Head of caudate nucleus (tissue), 42 donors: ENCODE measurements at regions not wholly inside any gene's neighbourhood (a gene's known extent, or its start where the extent isn't known, plus 50 kb on each side); places are given as distances from the start of the nearest gene placed in this dataset.
"Not testable (repeated sequence)": the region's sequence is repeated elsewhere in the genome, so short reads cannot be mapped to it uniquely, and the experiment has no call there.

Experiments used
- DNase-seq, 42 donors: peaks; one replicate each; pipeline versions ENCODE4 v3.0.0 to v3.0.0-alpha.2; 2020 to 2021; ENCODE audit warnings: mixed read lengths in 7 of 42
- intact Hi-C: fragments of 100-400 bp; cut with DNase I; formaldehyde crosslinking; loops from one replicate; pipeline ENCODE4 v1.15.0; 2022

GRCh38 chr15:69708436-69709122 lies 256.0 kb downstream of the RPLP1 start:
- intact Hi-C loops, DNase-seq: not testable (repeated sequence)

DNA sequence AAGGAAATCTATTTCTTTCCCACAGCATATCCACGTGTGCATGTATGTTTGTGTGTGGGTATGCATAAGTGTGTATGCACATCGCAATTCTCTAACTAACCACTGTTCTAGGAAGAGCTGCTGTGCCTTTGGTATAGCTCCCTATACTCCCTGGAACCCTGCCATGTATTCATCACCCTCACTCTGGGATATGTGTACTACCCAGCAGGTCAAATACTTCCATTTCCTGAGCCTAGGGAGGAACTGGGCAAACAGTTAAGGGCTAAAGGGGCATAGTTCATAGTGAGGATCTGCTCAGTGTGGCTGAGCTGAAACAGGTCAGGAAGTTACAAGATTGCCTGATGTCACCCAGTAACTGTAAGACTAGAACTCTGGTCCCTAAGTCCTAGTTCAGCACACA lies 260.4 kb downstream of the RPLP1 start:
- intact Hi-C loops = no loop called here
- DNase-seq = no peak

GRCh38 chr15:69713726-69714559 lies 261.3 kb downstream of the RPLP1 start:
- intact Hi-C loops = no loop called here
- no peak for DNase-seq

GRCh38 chr15:69715210-69715609 lies 262.6 kb downstream of the RPLP1 start:
- intact Hi-C loops = no loop called here
- no peak for DNase-seq

- no peak for DNase-seq
- intact Hi-C loops = no loop called here
Measured at GRCh38 chr15:69718436-69718835, 265.8 kb downstream of the RPLP1 start.

- intact Hi-C loops = no loop called here
- peak in 12 of 42 donors; percentile 12 to 65 (median 28) for DNase-seq
Measured at GRCh38 chr15:69718916-69719315, 266.3 kb downstream of the RPLP1 start.

- intact Hi-C loops = no loop called here
- peak in 3 of 42 donors; percentile 14 to 50 (median 38) for DNase-seq
Measured at GRCh38 chr15:69719527-69720240, 267.1 kb downstream of the RPLP1 start.

DNA sequence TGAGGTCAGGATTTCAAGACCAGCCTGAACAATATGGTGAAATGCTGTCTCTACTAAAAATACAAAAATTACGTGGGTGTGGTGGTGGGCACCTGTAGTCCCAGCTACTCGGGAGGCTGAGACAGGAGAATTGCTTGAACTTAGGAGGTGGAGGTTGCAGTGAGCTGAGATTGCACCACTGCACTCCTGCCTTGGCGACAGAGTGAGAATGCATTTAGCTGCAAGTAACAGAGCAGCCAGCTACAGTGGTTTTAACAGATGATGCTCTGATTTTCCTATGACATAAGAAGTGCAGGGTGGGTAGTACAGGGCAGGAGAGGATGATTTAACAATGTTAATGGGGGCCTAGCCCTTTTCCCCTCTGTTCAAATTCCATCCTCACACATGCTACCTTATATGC lies 267.9 kb downstream of the RPLP1 start:
- DNase-seq = no peak
- intact Hi-C loops = no loop called here

- intact Hi-C loops = no loop called here
- DNase-seq = no peak
Measured at GRCh38 chr15:69722924-69723323, 270.3 kb downstream of the RPLP1 start.

- intact Hi-C loops = no loop called here
- DNase-seq = peak in 2 of 42 donors; percentile 13 to 21
Measured at GRCh38 chr15:69723404-69724096, 270.9 kb downstream of the RPLP1 start.

- DNase-seq = no peak
- intact Hi-C loops = no loop called here
Measured at GRCh38 chr15:69724333-69724732, 271.7 kb downstream of the RPLP1 start.

- intact Hi-C loops = no loop called here
- DNase-seq = no peak
Measured at GRCh38 chr15:69725275-69725674, 272.7 kb downstream of the RPLP1 start.

DNA sequence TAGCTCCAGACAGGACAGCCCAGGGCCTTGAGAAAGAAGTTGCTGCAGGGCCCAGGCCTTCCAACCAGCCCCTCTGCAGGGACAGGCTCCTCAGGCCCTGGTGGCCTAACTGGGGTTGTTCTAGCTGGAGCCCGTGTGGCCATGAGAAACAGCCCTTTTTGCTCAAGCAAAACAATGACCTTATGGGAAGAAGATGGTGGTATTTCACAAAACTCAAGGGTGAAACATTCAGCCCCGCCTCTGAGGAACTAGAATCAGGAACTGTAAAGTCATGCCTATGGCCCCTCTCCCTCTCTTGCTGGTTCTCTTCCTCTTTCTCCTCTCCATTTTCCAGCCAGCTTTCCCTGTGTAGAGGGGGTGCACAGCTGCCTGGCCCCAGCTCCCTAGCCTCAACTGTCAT lies 273.3 kb downstream of the RPLP1 start:
- intact Hi-C loops = no loop called here

GRCh38 chr15:69727121-69727924 lies 274.7 kb downstream of the RPLP1 start:
- DNase-seq = no peak
- intact Hi-C loops = no loop called here

More for the DNA sequence above, 273.3 kb downstream of the RPLP1 start:
- peak in 5 of 42 donors; percentile 7 to 47 (median 28) for DNase-seq

DNA sequence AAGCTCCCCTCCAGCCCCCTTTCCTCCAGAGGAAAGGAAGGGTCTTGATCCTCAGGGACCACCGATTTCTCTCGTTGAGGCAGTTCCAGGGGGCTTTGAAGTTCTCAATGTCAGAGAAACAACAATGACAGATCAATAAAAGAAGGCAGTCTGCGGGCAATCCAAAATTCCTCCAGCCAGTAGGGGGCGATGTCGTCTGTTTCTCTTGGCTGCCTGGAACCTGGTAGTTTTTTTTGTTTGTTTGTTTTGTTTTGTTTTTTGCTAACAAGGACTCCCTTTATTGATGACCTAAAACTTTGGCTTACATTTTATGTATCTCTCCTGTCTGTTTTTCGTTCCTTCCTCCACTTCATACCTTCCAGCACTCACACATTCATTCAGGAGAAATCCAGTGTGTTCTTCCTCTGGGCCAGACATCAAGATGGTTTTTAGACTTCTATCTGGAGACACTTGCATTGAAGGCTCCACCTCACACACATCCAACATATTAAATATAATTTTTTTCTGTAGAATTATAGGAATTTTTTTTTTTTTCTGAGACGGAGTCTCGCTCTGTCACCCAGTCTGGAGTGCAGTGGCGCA lies 276.6 kb downstream of the RPLP1 start:
- intact Hi-C loops = no loop called here
- DNase-seq = peak in 8 of 42 donors; percentile 8 to 61 (median 31)

GRCh38 chr15:69730281-69731080 lies 277.9 kb downstream of the RPLP1 start:
- intact Hi-C loops = no loop called here
- no peak for DNase-seq

- DNase-seq = no peak
- intact Hi-C loops = no loop called here
Measured at GRCh38 chr15:69731081-69731330, 278.4 kb downstream of the RPLP1 start.

- DNase-seq = no peak
- intact Hi-C loops = no loop called here
Measured at GRCh38 chr15:69731581-69731980, 279.0 kb downstream of the RPLP1 start.
